IMR-90 (cell line): ENCODE measurements at regions not wholly inside any gene's neighbourhood (a gene's known extent, or its start where the extent isn't known, plus 50 kb on each side); places are given as distances from the start of the nearest gene placed in this dataset.

ENCODE experiments used
- ATAC-seq: fragments of 200-7000 bp; cut with Tn5 transposase; 2 replicates; pipeline ENCODE4 v1.9.1; 2020; ENCODE audit warnings: low read depth, mild to moderate bottlenecking, moderate library complexity
- BruUV-seq: library from RNA; stranded (reverse); fragments of 400-500 nt; replicated peaks from 2 replicates; lab custom pipeline; 2021; lab: Mats Ljungman, UMichigan
- CTCF ChIA-PET: fragments of 300-600 bp; formaldehyde crosslinking; extraction: SDS; loops from one replicate; lab custom pipeline; 2021; ENCODE audit warnings: antibody characterized with exemption; lab: Yijun Ruan, JAX
- POLR2A ChIA-PET: fragments of 300-600 bp; sonication (Branson Sonifier 250); formaldehyde crosslinking; loops from one replicate; lab custom pipeline; 2022; ENCODE audit warnings: antibody characterized with exemption; ENCODE audit not compliant: unreplicated experiment; lab: Charles Lee
- DNase-seq: peaks from one replicate; pipeline ENCODE4 v3.0.0; 2013
- H2AFZ ChIP-seq: replicated peaks from 2 replicates; pipeline ENCODE3; 2013; ENCODE audit warnings: low read length, mild to moderate bottlenecking; ENCODE audit not compliant: poor library complexity
- H2AK5ac ChIP-seq: 2 replicates; pipeline ENCODE4 v1.6.1; 2013; ENCODE audit warnings: low read depth, low read length, inconsistent platforms
- H2AK9ac ChIP-seq: replicated peaks from 2 replicates; pipeline ENCODE3; 2013; ENCODE audit warnings: mild to moderate bottlenecking, low read depth, low read length, moderate library complexity; ENCODE audit not compliant: poor library complexity
- H2BK120ac ChIP-seq: 2 replicates; pipeline ENCODE4 v1.6.1; 2013; ENCODE audit warnings: low read depth, low read length, inconsistent platforms
- H2BK15ac ChIP-seq: 3 replicates; pipeline ENCODE4 v1.6.1; 2013; ENCODE audit warnings: low read depth, low read length, inconsistent platforms
- H2BK20ac ChIP-seq: 2 replicates; pipeline ENCODE4 v1.6.1; 2013; ENCODE audit warnings: low read depth, mild to moderate bottlenecking, inconsistent platforms, low read length, moderate library complexity
- H2BK5ac ChIP-seq: 2 replicates; pipeline ENCODE4 v1.6.1; 2013; ENCODE audit warnings: mild to moderate bottlenecking, low read depth, low read length, inconsistent platforms; ENCODE audit not compliant: poor library complexity, severe bottlenecking
- H3K14ac ChIP-seq: replicated peaks from 2 replicates; pipeline ENCODE4 v1.6.1; 2013; ENCODE audit warnings: low read depth, low read length, inconsistent platforms
- H3K18ac ChIP-seq: 2 replicates; pipeline ENCODE4 v1.6.1; 2013; ENCODE audit warnings: low read depth, low read length, control low read depth
- H3K23ac ChIP-seq: 2 replicates; pipeline ENCODE4 v1.6.1; 2013; ENCODE audit warnings: low read depth, low read length, inconsistent platforms
- H3K27ac ChIP-seq: 2 replicates; pipeline ENCODE4 v1.5.1; 2013; ENCODE audit warnings: mild to moderate bottlenecking, control low read depth, low read length; ENCODE audit not compliant: insufficient read depth
- H3K27me3 ChIP-seq: 2 replicates; pipeline ENCODE4 v1.6.1; 2013; ENCODE audit warnings: low read length; ENCODE audit not compliant: control insufficient read depth, insufficient read depth
- H3K36me3 ChIP-seq: 2 replicates; pipeline ENCODE4 v1.6.1; 2013; ENCODE audit warnings: low read length, mixed read lengths; ENCODE audit not compliant: control insufficient read depth, insufficient read depth
- H3K4ac ChIP-seq: 2 replicates; pipeline ENCODE4 v1.6.1; 2013; ENCODE audit warnings: low read depth, low read length, inconsistent platforms
- H3K4me1 ChIP-seq: 2 replicates; pipeline ENCODE4 v1.6.1; 2013; ENCODE audit warnings: low read length, mixed read lengths; ENCODE audit not compliant: control insufficient read depth, insufficient read depth
- H3K4me2 ChIP-seq: 2 replicates; pipeline ENCODE4 v1.6.1; 2013; ENCODE audit warnings: low read depth, mild to moderate bottlenecking, control low read depth, low read length, moderate library complexity
- H3K4me3 ChIP-seq: 2 replicates; pipeline ENCODE4 v1.5.1; 2013; ENCODE audit warnings: low read depth, mild to moderate bottlenecking, control low read depth, low read length, moderate library complexity; ENCODE audit not compliant: insufficient read depth
- H3K56ac ChIP-seq: 2 replicates; pipeline ENCODE4 v1.6.1; 2013; ENCODE audit warnings: low read length, inconsistent platforms; ENCODE audit not compliant: insufficient read depth; ENCODE audit errors: extremely low read depth
- H3K79me1 ChIP-seq, 2 experiments: 2 replicates each; pipeline ENCODE4 v1.6.1; 2013; ENCODE audit warnings: low read length in 2 of 2, inconsistent platforms in 1 of 2, low read depth in 1 of 2
- H3K9ac ChIP-seq: 2 replicates; pipeline ENCODE4 v1.6.1; 2013; ENCODE audit warnings: low read depth, low read length, control low read depth
- H3K9me1 ChIP-seq: 2 replicates; pipeline ENCODE4 v1.6.1; 2013; ENCODE audit warnings: low read length, inconsistent platforms; ENCODE audit not compliant: insufficient read depth
- H3K9me3 ChIP-seq: 2 replicates; pipeline ENCODE4 v1.6.1; 2013; ENCODE audit warnings: low read length; ENCODE audit not compliant: control insufficient read depth, insufficient read depth
- H4K20me1 ChIP-seq: 2 replicates; pipeline ENCODE4 v1.6.1; 2013; ENCODE audit warnings: low read length, inconsistent platforms; ENCODE audit not compliant: insufficient read depth
- H4K5ac ChIP-seq: 2 replicates; pipeline ENCODE4 v1.6.1; 2013; ENCODE audit warnings: mild to moderate bottlenecking, low read depth, low read length, control low read depth
- H4K8ac ChIP-seq, 2 experiments: 2 replicates each; pipeline ENCODE4 v1.6.1; 2013; ENCODE audit warnings: low read depth in 2 of 2, low read length in 2 of 2, control low read depth in 1 of 2, inconsistent platforms in 1 of 2
- H4K91ac ChIP-seq: 2 replicates; pipeline ENCODE4 v1.6.1; 2013; ENCODE audit warnings: low read depth, low read length, inconsistent platforms; ENCODE audit not compliant: insufficient read depth
- FOS ChIP-seq: fragments of 150-350 bp; IDR thresholded peaks from 2 replicates; pipeline ENCODE4 v1.6.1; 2016; ENCODE audit warnings: low read depth, low read length
- NFE2L2 ChIP-seq: fragments of 150-350 bp; IDR thresholded peaks from 2 replicates; pipeline ENCODE4 v1.6.1; 2016; ENCODE audit warnings: low read depth, mild to moderate bottlenecking, low read length
- SMC3 ChIP-seq: fragments of 150-350 bp; IDR thresholded peaks from 2 replicates; pipeline ENCODE4 v1.6.1; 2016; ENCODE audit warnings: low read depth, mild to moderate bottlenecking, antibody characterized with exemption, low read length, moderate library complexity
- WGBS, 2 experiments: methylation state at CpG; one replicate each; pipeline versions ENCODE4 v1.1.5 to v1.1.7; 2013; ENCODE audit warnings: missing lambda C conversion rate in 2 of 2; ENCODE audit not compliant: insufficient read length in 1 of 2; ENCODE audit errors: extremely low coverage in 2 of 2; 5-methylcytosine and 5-hydroxymethylcytosine counted together
- dilution Hi-C: fragments of 300-500 bp; cut with HindIII; formaldehyde crosslinking; loops from one replicate; pipeline ENCODE4 v1.14.3; 2018; ENCODE audit warnings: low sequenced_read_pairs; ENCODE audit not compliant: unreplicated experiment
- in situ Hi-C: fragments of 300-500 bp; cut with MboI; formaldehyde crosslinking; loops from 3 replicates; pipeline ENCODE4 v1.14.3; 2019; ENCODE audit warnings: low sequenced_read_pairs, inconsistent platforms, mixed read lengths
- intact Hi-C: fragments of 100-400 bp; cut with micrococcal nuclease; formaldehyde crosslinking; loops from 2 replicates; pipeline ENCODE4 v1.10.0; 2022

DNA sequence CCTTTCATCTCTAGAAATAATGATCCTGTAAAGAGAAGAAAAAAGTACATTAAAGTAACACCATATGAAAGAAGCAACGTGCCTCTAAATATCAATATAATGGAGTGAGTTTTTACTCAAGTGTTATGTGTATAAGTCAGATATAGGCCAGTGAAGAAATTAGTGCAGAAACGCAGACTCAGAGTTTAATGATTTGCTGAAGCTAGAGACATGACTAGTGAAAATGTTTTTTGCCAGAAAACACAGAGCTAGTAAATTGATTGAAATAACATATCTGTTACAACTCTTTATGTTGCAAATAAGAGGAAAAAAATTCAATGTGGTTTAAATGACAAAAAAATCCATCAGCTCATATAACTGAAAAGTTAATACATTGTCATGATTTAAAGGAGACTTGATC, 217.2 kb upstream of the NXPH2 start:
- ChIA-PET CTCF (no interaction called here), POLR2A (no interaction called here)
- Histone ChIP-seq H2AK9ac (no peak overlapping the region), H3K9me3 (no peaks in the 10 kb centered on the region), H3K36me3 (no peaks in the 10 kb centered on the region), H3K9ac (no peak overlapping the region), H4K5ac (no peak overlapping the region), H4K91ac (no peak overlapping the region), H2AK5ac (no peak overlapping the region), H4K8ac (no peak overlapping the region), H3K23ac (no peak overlapping the region), H4K20me1 (no peaks in the 10 kb centered on the region), H2BK20ac (no peak overlapping the region), H2BK120ac (no peak overlapping the region), H3K79me1 (no peaks in the 10 kb centered on the region), H3K27me3 (no peaks in the 10 kb centered on the region), H3K4me2 (no peak overlapping the region), H2BK15ac (no peak overlapping the region), H3K9me1 (no peaks in the 10 kb centered on the region), H3K4ac (no peak overlapping the region), H3K14ac (no peak overlapping the region), H3K4me3 (no peak overlapping the region), H3K18ac (no peak overlapping the region), H3K27ac (no peak overlapping the region), H2BK5ac (no peak overlapping the region), H3K4me1 (no peaks in the 10 kb centered on the region), H3K56ac (no peak overlapping the region), H2AFZ (no peak overlapping the region)
- no TSS peak for BruUV-seq
- in situ Hi-C loops = no loop called here
- intact Hi-C loops = no loop called here
- no peak for DNase-seq
- TF ChIP-seq SMC3 = no peak
- no peak for TF ChIP-seq FOS
- TF ChIP-seq NFE2L2 = no peak
- dilution Hi-C loops = no loop called here
- no peak for ATAC-seq
- no CpG with 5 or more reads among the region's 2 CpGs for WGBS, 2 experiments
